GM21390 (cell line): ENCODE measurements at regions not wholly inside any gene's neighbourhood (a gene's known extent, or its start where the extent isn't known, plus 50 kb on each side); places are given as distances from the start of the nearest gene placed in this dataset.

Source experiments
- ATAC-seq: cut with Tn5 transposase; IDR thresholded peaks from one replicate; pipeline ENCODE4 v1.9.1; 2021; ENCODE audit not compliant: unreplicated experiment

DNA sequence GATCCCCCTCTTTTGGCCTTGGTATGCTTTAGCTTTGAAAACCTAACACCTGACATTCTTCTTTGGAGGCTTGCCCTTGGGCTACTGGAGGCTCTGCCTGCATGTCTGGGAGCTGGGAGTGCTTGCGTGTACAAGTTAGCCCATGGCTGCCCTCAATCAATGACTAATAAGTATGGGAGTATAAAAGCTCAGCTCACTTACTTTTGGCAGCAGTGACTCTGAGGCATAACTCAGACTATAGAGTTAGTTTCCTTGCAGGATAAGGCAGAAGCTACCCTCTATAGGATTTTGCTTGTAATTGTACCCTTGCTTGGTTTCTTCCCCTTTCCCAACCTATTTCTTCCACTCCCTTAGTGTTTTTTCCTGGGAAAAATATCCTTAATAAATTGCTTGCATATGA, 247.9 kb downstream of the PPP1R2C start:
- ATAC-seq = no peak

DNA sequence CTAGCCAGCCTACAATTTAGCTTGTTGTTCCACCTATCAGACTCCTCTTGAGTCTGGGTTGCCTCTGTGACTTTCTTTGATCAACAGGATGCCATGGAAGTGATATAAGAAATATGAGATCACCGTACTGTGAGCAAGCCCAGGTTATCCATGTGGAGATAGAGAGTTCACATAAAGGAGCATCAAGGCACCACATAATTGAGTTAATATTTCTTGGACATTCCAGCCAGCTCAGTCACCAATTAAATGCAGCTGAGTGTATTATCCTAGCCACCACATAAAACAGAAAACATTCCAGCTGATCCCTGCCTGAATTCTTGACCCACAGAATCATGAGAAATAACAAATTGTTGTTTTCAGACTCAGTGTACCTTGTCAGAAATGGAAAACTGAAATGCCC, 253.6 kb downstream of the PPP1R2C start:
- no peak for ATAC-seq

DNA sequence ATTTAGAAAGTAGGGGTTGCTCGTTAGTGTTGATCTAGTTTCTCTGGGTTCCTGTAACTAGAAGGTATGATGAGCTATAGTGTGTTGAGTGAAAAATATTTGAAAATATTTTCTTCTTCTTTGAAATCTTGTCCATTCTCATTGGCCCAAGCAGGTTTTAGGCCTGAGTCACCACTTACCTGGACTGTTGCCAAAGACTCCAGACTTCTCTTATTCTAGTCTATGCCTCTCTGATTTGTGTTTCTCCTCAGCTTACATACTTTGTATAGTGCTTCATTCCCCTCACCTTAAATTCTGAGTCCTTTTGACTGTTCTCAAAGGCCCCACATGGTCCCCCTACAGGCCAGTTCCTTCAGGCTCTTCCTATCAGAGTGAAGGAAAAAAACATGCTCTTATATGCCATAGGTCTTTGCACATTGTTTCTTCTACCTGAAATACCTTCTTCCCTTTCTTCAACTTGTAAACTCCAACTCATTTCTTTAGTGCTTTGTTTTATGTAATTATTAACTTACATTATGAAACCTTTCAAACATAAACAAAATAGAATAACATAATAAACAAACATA, 258.2 kb downstream of the PPP1R2C start:
- no peak for ATAC-seq

DNA sequence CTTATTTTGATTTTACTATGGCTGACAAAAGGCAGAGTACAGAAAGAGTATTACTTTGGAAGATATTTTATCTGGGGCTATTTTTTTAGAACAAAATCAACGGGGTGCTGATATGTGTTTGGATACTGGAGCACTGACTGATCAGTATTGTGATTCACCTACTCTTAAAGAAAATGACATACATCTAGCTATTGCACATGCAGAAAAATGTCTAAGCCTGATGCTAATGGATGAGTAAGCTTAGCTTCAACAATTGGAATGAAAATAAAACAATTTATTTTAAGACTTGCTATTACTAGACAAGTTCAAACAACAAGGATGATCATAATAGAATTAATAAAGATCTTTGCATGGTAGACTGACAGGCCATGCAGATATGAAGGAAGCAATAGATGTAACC, 262.0 kb downstream of the PPP1R2C start:
- no peak for ATAC-seq

DNA sequence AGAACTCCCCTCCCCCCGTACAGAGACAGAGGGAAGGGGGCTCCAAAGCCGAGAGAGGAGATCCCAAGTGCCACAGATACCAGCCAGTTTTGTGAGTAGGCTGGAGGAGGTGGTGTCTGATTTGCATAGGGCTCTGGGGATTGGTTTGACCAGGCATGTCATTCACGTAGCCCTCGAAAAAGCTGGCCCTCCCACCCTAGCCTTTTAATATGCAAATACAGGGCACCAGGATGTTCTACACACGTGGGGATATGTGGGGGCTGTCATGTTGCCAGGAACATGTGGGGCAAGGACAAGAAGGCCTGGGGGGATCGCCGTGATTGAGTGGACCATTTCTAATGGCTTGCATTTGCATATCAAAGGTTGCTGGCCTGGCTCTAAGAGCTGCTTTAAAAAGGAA, 272.9 kb downstream of the PPP1R2C start:
- ATAC-seq = no peak

DNA sequence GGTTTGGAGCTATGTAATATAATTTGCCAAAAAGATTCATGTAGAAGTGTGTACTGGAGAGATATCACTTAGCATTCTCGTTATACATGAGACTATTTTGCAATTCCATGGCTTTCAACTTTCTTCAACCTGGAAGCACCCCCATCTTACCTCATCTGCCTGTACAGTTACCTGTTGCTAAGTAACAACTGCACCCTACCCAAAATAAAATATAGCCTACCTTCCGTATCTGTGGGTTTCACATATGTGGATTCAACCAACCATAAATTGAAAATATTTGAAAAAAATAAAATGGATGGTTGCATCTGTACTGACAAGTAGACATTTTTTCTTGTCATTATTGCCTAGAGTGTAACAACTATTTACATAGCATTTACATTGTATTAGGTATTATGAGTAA, 278.3 kb downstream of the PPP1R2C start:
- ATAC-seq = no peak

DNA sequence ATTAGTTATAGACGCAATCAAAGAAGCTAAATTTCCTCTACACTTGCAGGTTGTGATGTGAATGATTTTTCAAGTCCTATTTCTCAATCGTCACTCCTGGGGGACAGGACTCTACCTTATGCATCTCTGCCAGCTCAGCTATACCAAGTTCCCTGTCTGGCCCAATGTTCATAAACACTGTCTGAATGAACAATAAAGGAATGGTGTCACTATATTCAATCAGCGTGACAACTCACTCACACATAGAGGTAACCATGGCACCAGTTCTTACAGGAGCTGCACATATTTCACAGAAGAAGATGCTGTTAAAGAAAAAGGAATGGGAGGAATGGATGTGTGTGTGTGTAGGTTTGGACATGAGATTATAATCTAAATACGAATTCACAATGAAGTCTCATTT, 280.6 kb downstream of the PPP1R2C start:
- no peak for ATAC-seq

DNA sequence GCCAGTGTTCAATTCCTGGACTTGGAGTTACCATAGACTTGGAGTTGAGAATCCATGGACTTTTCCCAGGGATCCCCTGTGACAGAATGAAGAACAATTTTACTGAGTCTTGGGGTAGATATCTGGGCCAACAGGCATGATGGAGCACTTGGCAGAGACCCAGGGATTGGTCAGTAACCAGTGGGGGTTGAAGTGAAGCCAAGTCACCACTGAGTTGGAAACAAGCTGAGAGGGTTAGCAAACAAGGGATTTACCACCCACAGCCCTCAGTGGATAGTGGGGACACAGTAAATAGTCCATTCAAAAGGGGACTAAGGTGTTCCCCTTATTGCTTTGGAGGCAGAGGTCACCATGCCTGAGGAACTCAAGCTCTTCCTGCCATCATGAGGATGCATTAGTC, 281.7 kb downstream of the PPP1R2C start:
- no peak for ATAC-seq

DNA sequence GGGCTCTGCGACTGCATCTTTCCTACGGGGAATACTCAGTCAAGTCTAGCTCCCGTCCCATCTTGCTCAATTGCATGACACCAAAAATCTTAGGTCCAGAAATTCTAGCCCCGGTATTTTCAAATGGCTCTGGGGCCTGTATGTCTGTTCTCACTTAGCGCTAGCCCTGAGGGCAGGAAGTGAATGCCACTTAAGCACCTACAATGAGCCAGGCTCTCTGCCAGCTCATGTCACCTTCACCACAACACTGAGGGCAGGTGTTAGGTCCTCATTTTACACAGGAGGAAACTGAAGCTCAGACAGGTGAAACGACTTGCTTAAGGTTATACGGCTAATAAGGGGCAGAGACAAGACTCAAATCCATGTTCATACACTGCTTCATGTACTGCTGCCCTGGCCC, 282.8 kb downstream of the PPP1R2C start:
- no peak for ATAC-seq

DNA sequence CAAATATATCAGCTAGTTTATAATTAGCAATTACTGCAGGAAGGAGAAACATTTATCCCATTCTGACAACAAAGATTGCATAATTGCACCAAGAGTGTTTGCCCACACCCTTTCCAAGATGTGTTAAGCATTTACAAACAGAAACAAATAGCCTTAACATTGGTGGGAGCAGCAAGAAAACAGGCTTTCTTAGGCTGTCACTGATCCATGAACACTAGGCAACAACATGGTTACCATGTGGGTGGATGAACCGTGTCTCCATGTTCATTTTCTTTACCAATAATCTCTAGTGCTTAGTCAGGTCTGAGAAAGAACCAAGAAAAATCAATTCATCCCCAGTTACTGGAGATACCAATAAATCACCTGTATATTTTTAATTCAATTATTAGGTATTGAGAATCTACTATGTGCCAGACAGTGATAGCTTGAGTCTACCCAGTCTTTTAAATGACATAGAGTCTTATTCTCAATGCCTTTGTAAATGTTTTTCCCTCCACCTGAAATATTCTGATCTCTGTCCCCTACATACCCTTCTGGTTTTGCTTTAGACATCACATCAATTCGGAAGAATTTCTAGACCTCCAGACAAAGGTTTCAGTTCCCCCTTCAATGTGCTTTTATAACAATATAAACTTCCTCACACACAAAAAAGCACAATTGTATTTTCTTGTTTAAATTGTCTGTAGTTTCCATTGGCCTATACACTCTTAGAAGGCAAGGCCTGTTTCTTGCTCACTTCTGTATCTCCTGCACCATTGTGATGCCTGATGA, 286.6 kb downstream of the PPP1R2C start:
- ATAC-seq = no peak

DNA sequence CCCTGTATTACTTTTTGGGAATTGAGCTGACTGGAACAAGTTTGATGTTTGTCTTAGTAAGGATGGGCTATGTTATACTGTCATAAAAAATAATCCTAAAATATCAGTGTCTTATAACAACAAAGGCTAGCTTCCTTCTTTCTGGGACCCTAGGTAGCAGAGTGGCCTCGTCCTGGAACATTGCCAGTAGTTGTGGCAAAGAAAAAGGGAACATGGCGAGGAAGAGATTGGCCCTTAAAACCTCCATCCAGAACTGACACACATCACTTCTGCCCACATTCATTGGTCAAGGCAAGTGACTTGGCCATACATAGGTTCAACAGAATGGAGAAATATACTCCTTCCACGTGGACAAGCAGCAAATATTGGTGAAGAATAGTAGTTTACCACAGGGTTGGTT, 287.9 kb downstream of the PPP1R2C start:
- no peak for ATAC-seq

DNA sequence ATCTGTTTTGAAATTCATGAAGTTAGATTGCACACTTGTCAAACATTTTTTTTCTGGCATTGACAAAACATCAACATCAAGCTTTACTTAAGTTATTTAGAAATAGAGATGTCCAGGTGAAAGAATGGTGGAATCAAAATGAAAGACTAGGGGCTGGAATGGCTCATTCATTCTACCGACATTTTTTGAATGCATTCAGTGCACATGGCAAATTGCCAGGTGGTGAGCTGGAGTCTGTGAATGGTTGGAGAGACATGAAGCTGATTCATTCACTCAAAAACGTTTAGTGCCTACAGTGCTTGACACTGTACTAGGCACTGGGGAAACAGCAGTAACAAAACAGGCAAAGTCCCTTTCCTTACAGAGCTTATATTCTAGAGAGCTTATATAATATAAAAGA, 292.4 kb downstream of the PPP1R2C start:
- no peak for ATAC-seq

DNA sequence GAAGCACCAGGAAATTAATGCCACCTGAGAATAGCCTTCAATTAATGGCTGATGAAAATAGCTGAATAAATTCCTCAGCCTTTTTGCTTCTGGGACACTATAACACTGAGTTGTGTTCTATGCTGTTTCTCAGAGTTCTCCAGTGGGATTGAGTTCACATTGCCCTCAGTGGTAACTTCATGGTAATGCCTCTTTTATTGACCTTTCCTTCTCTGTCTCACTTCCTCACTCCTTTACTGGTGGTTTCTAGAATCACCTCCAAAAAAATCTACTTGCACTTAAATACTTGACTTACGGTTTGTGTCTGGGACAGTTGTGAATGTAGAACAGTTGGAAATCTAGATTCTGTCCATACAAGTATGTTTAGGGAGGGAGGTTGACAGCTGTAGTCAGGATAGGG, 293.7 kb downstream of the PPP1R2C start:
- ATAC-seq = no peak

DNA sequence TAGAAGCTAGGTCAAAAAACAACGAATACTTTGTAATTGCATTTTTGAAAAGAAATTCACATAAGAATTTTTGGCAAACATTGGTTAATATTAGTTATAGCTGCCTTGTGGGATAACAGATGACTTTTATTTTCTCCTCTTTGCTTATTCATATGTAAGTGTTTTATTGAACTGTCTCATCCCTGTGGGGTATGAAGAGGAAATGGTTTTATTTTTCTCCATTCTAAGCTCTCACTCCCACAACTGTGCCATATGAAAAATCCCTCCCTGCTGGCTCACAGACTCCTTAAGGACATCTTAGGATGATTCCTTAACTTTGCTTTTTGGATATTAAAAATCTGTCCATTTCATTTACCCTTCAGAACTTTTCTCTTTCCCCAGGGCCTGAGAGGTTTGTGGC, 300.6 kb downstream of the PPP1R2C start:
- no peak for ATAC-seq

DNA sequence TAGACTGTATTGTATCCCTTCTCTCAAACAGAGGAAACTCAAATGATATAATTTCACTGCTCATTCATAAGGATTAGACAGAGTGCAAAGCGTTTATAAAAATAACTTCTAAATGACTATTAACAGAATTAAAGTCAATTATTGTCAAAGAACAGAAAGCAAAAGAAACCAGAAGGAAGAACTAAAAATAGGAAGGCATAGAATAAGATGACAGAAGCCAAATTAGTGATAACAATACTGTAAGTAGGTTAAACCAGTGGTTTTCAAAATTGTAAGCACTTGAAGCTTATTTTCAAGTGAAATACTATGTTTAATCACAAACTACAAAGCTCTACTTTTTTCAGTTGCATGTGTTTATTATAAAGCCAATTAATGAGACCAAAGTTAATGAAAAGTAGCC, 305.2 kb downstream of the PPP1R2C start:
- no peak for ATAC-seq

DNA sequence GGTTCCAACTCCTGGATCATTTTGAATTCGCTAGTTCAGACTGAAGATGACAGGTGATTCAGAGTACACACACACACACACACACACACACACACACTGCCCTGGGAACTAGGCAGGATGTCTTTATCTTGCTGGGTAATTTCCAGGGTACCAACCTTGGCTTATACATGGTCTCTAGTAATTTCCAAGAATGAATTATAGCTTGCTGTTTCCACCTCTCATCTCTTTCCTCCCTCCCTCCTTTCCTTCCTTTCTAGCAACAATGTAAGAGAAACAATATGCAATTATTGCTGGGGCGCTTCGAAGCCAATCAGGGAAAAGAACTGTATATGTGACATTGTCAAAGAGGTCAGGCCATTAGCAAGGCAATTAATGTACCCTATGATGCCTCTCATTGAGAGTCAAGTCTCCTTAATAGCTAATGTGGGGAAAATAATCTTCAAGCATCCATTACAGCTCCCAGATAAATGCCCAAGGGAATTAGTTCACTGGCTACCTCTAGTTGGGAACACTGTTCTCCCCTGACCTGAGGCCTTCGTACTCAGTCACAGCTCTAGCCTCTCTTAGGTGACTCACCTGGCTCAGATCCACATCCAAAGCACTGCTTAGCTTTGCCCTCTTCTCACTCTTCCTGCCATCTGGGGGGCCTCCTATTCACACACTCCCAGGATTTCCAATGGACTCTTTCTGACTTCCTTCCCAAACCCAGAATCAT, 311.5 kb downstream of the PPP1R2C start:
- ATAC-seq = no peak

DNA sequence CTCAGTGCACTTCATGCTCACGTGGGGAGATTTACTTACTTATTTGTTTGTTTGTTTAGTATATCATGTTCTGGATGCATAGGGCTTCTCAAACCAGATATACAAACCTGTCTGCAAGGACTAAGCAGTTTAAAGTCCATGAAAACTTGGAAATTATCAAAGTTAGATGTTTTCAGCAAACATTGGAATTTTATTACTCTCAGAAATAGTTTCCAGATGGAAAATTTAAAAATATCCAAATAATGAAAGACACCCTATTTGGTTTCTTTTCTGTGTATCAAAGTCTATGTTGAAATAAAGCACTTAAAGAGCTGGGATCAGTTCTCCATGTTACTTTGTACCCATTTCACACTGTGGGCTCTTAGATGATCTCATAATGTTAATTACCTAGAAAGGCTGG, 312.1 kb downstream of the PPP1R2C start:
- ATAC-seq = no peak

DNA sequence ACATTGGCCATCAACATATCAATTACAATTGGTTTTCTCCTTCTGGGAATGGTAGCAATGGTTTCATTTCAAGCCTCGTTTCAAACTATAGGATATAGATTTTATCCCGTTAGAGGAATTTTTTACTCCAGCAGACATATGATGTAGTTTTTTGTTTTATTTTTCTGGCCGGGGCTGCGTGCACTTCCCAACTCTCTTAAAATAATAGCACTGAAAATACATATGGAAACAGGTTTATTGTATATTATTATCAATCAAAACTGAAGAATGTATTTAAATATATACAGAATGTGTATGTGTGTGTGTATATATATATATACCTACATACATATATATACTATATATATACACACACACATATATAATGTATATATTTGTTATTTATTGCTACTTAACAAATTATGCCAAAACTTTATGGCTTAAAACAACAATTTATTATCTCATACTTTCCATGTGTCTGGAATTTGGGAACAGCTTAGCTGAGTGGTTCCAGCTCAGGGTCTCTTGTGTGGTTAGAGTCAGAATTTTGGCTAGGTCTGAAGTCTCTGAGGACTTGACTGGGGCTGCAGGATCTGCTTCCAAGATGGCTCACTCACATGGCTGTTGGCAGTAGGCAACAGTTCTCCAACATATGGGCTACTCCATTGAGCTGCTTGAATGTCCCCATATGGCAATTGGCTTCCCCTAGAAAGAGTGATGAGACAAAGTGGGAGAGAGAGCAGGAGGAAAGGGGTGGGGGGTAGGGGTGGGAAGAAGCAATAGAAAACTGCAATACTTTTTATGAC, 314.1 kb downstream of the PPP1R2C start:
- ATAC-seq = no peak

DNA sequence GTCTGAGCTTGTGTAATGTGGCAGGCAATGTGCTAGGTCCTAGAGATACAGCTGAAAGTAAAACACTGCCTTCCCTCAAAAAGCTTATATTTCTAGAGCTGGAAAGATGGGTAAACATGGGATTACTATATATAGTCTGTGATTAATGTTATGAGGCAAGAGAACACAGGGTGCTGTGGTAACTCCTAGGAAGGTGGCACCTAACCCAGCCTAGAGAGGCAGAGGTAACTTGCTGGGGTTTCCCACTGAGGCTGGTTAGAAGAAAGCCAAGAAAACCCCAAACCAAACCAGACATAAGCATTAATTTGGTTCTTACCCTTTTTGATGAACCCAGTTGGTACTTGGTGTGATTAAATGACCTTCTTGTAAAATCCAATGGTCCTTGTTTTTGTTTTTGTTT, 315.0 kb downstream of the PPP1R2C start:
- ATAC-seq = no peak

DNA sequence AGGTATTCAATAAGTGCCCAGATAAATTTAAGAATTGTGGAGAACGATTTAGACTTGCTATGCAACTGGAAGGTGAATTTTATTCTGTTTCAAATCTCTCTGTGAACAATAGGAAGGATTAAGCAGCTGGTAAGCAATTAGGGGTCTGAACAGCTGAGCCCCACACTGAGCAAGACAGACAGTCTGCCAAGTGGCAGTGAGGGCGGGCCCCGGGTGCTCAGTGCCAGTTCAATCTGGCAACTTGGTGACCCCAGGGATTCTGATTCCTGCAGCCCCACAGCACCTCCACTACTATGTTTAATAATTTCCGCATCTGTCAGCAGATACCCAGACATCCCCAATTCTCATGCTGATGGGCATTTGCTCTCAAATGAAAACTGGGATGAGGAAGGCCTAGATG, 317.3 kb downstream of the PPP1R2C start:
- ATAC-seq = no peak

DNA sequence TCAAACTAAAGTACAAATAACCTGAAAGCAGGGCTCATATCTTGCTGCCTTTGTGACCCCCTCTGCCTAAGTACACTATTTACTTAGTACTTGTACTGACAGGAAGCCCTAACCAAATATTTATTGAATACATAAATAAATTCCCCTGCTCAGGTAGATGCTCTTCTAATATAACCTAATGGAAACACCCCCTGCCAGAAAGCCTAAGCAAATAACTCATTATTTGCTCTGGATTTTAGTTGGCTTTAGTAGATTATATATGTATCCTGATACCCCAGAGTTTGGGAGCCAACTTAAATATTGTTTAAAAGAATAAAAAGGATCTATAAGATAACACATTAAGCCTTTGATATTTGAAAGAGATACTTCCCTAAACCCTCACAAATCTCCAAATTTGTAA, 318.2 kb downstream of the PPP1R2C start:
- no peak for ATAC-seq
